HepG2 (cell line): ENCODE measurements at regions not wholly inside any gene's neighbourhood (a gene's known extent, or its start where the extent isn't known, plus 50 kb on each side); places are given as distances from the start of the nearest gene placed in this dataset.

Experiments used
- CTCF ChIP-seq: sonication (generic); formaldehyde crosslinking; IDR thresholded peaks from 2 replicates; pipeline ENCODE4 v1.5.0; 2020; ENCODE audit warnings: mild to moderate bottlenecking, missing genetic modification reagents, moderate library complexity
- ETV5 ChIP-seq: IDR thresholded peaks from 2 replicates; pipeline ENCODE4 v1.6.1; 2018; ENCODE audit warnings: missing biosample characterization, missing genetic modification reagents, inconsistent platforms, borderline replicate concordance
- FOXK1 ChIP-seq: sonication (generic); formaldehyde crosslinking; IDR thresholded peaks from 2 replicates; pipeline ENCODE4 v1.4.0; 2020; ENCODE audit warnings: low read depth, missing genetic modification reagents, borderline replicate concordance
- HMG20A ChIP-seq: IDR thresholded peaks from 2 replicates; pipeline ENCODE4 v1.6.1; 2016; ENCODE audit warnings: borderline replicate concordance
- IRF2 ChIP-seq: IDR thresholded peaks from 2 replicates; pipeline ENCODE4 v1.6.1; 2018; ENCODE audit warnings: missing genetic modification reagents, missing compliant biosample characterization
- MXD4 ChIP-seq: IDR thresholded peaks from 2 replicates; pipeline ENCODE4 v1.6.1; 2016; ENCODE audit warnings: mild to moderate bottlenecking, missing biosample characterization, missing genetic modification reagents
- NFATC3 ChIP-seq: sonication (generic); formaldehyde crosslinking; IDR thresholded peaks from 2 replicates; pipeline ENCODE4 v1.5.1; 2020; ENCODE audit warnings: mild to moderate bottlenecking, missing genetic modification reagents
- PRDM15 ChIP-seq: sonication (generic); formaldehyde crosslinking; IDR thresholded peaks from 2 replicates; pipeline ENCODE4 v1.4.0; 2020; ENCODE audit warnings: missing genetic modification reagents
- SP2 ChIP-seq: sonication (generic); formaldehyde crosslinking; IDR thresholded peaks from 2 replicates; pipeline ENCODE4 v1.5.1; 2020; ENCODE audit warnings: mild to moderate bottlenecking, missing genetic modification reagents
- ZBTB39 ChIP-seq: sonication (generic); formaldehyde crosslinking; IDR thresholded peaks from 2 replicates; pipeline ENCODE4 v1.5.0; 2020; ENCODE audit warnings: missing genetic modification reagents
- ZNF232 ChIP-seq: sonication (generic); formaldehyde crosslinking; IDR thresholded peaks from 2 replicates; pipeline ENCODE4 v1.4.0; 2020; ENCODE audit warnings: missing genetic modification reagents, borderline replicate concordance
- ZNF546 ChIP-seq: sonication (generic); formaldehyde crosslinking; conservative IDR thresholded peaks from 2 replicates; pipeline ENCODE4 v1.8.1; 2023; ENCODE audit warnings: mild to moderate bottlenecking, missing genetic modification reagents
- ZNF609 ChIP-seq: sonication (generic); formaldehyde crosslinking; IDR thresholded peaks from 2 replicates; pipeline ENCODE4 v1.4.0; 2020; ENCODE audit warnings: mild to moderate bottlenecking, missing genetic modification reagents, borderline replicate concordance
- ZNF704 ChIP-seq: sonication (generic); formaldehyde crosslinking; IDR thresholded peaks from 2 replicates; pipeline ENCODE4 v1.8.1; 2023; ENCODE audit warnings: mild to moderate bottlenecking, inconsistent platforms, moderate library complexity, missing genetic modification reagents, borderline replicate concordance

- no peak for TF ChIP-seq ZBTB39 (CRISPR knock-in tag)
- TF ChIP-seq FOXK1 (CRISPR knock-in tag): 0 out of 2 replicates have a peak, but pooled peaks have one; percentile 39
- peak; percentile 78 for TF ChIP-seq ZNF609 (CRISPR knock-in tag)
- TF ChIP-seq SP2 (CRISPR knock-in tag): no peak
- peak; percentile 42; the same call in 1 of the 2 replicates for TF ChIP-seq PRDM15 (CRISPR knock-in tag)
- peak; percentile 22 for TF ChIP-seq CTCF (CRISPR knock-in tag)
- TF ChIP-seq HMG20A (CRISPR knock-in tag): peak; percentile 77; the same call in 1 of the 2 replicates
- peak; percentile 83; the same call in 1 of the 2 replicates for TF ChIP-seq ETV5
- TF ChIP-seq IRF2 (CRISPR knock-in tag): peak; percentile 32; the same call in 1 of the 2 replicates
- no peak for TF ChIP-seq NFATC3
- no peak; the same call in 1 of the 2 replicates for TF ChIP-seq ZNF704 (CRISPR knock-in tag)
- TF ChIP-seq ZNF546 (CRISPR knock-in tag): 0 out of 2 replicates have a peak, but pooled peaks have one; percentile 47
- peak; percentile 24; the same call in 1 of the 2 replicates for TF ChIP-seq MXD4
- TF ChIP-seq ZNF232: peak; percentile 78
Measured at GRCh38 chr20:12928755-12929401, 79.9 kb upstream of the SPTLC3 start (continued).
